ENCODE measurements at regions not wholly inside any gene's neighbourhood (a gene's known extent, or its start where the extent isn't known, plus 50 kb on each side); places are given as distances from the start of the nearest gene placed in this dataset.

DNA sequence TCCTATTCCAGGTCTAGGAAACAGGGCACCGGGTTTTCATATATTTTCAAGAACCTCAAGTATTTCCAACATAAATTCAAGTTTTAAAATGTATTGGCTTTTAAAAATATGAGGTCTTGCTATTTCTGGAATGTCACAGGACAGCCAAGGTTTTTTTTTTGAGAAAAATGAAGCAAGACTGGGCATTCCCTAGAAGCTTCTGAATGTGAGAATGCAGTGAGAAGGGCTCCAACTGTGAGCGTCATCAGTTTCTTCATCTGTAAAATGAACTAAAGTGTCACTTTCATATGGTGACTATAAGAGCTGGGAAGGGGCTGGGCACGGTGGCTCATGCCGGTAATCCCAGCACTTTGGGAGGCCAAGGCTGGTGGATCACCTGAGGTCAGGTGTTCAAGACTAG lies 455.8 kb upstream of the MAF start:
- TF ChIP-seq ZFP3 (CRISPR knock-in tag; IDR thresholded peaks at IDR 0.05) (no peak), POU6F1 (CRISPR knock-in tag; IDR thresholded peaks at IDR 0.05; ENCODE audit: borderline replicate concordance, low read depth) (no peak), ZFP30 (CRISPR knock-in tag; IDR thresholded peaks at IDR 0.05) (no peak), SNAI2 (CRISPR knock-in tag; IDR thresholded peaks at IDR 0.05) (no peak), ZC3H10 (CRISPR knock-in tag; IDR thresholded peaks at IDR 0.05) (no peak), OSR1 (CRISPR knock-in tag; IDR thresholded peaks at IDR 0.05) (no peak)
